ENCODE measurements at regions not wholly inside any gene's neighbourhood (a gene's known extent, or its start where the extent isn't known, plus 50 kb on each side); places are given as distances from the start of the nearest gene placed in this dataset.

GRCh38 chrX:139204898-139205667 lies 325.5 kb upstream of the F9 start:
- ChIA-PET CTCF (ENCODE audit: low intra/inter-chr PET ratio, low total read pairs) (no interaction called here), POLR2A (no interaction called here)

More at GRCh38 chrX:139204898-139205667, 325.5 kb upstream of the F9 start:
- H3K79me2 ChIP-seq (ENCODE audit: insufficient read depth, low read length), result no peaks in the 10 kb centered on the region
- BruUV-seq (replicated peaks), result no TSS peak
- in situ Hi-C loops (cut with HindIII; ENCODE audit: extremely low pct_ligation_motif_present, low pct_unique_long_range_greater_than_20kb) (no loop called here), intact Hi-C loops (cut with micrococcal nuclease; ENCODE audit: unreplicated experiment) (no loop called here)
- no peak overlapping the region for H2AFZ ChIP-seq (ENCODE audit: low read length)
- no peaks in the 10 kb centered on the region; a peak in 1 of 5 replicates for H3K27me3 ChIP-seq (ENCODE audit: control insufficient read depth in 1 of 2, insufficient read depth in 2 of 2, low read length in 2 of 2)
- FAIRE-seq (no peak), DNase-seq (ENCODE audit: low spot score) (no peak), ATAC-seq (peak; percentile 75)
- 0 out of 6 replicates have a peak overlapping the region, but pooled peaks of 1 of the 3 experiments have one; percentile 13 for H3K4me3 ChIP-seq (replicated peaks in 1 of 3; ENCODE audit: insufficient read depth in 1 of 3, low read depth in 2 of 3, low read length in 3 of 3)
- no peak overlapping the region for H3K9ac ChIP-seq (ENCODE audit: insufficient read depth, low read depth, low read length)
- H3K4me1 ChIP-seq (ENCODE audit: insufficient read depth, low read length), result no peaks in the 10 kb centered on the region
- H4K20me1 ChIP-seq (ENCODE audit: insufficient read depth, low read length), result no peaks in the 10 kb centered on the region
- 52% methylated on average over 9 of the region's 58 CpGs for WGBS (ENCODE audit: low lambda C conversion rate)
- no peak for TF ChIP-seq RCOR2 (CRISPR knock-in tag; IDR thresholded peaks at IDR 0.05)
- no peak for TF ChIP-seq ETS1 (CRISPR knock-in tag; IDR thresholded peaks at IDR 0.05)
- TF ChIP-seq ZNF766 (CRISPR knock-in tag; IDR thresholded peaks at IDR 0.05; ENCODE audit: borderline replicate concordance), result no peak
- TF ChIP-seq ZBTB42 (CRISPR knock-in tag; IDR thresholded peaks at IDR 0.05), result no peak
- no peak for TF ChIP-seq ELF1 (CRISPR knock-in tag; IDR thresholded peaks at IDR 0.05)
- TF ChIP-seq SNAPC2 (CRISPR knock-in tag; IDR thresholded peaks at IDR 0.05), result no peak
- no peak for TF ChIP-seq ZSCAN29 (CRISPR knock-in tag; conservative IDR thresholded peaks at IDR 0.05)
- TF ChIP-seq, protein P1, sequence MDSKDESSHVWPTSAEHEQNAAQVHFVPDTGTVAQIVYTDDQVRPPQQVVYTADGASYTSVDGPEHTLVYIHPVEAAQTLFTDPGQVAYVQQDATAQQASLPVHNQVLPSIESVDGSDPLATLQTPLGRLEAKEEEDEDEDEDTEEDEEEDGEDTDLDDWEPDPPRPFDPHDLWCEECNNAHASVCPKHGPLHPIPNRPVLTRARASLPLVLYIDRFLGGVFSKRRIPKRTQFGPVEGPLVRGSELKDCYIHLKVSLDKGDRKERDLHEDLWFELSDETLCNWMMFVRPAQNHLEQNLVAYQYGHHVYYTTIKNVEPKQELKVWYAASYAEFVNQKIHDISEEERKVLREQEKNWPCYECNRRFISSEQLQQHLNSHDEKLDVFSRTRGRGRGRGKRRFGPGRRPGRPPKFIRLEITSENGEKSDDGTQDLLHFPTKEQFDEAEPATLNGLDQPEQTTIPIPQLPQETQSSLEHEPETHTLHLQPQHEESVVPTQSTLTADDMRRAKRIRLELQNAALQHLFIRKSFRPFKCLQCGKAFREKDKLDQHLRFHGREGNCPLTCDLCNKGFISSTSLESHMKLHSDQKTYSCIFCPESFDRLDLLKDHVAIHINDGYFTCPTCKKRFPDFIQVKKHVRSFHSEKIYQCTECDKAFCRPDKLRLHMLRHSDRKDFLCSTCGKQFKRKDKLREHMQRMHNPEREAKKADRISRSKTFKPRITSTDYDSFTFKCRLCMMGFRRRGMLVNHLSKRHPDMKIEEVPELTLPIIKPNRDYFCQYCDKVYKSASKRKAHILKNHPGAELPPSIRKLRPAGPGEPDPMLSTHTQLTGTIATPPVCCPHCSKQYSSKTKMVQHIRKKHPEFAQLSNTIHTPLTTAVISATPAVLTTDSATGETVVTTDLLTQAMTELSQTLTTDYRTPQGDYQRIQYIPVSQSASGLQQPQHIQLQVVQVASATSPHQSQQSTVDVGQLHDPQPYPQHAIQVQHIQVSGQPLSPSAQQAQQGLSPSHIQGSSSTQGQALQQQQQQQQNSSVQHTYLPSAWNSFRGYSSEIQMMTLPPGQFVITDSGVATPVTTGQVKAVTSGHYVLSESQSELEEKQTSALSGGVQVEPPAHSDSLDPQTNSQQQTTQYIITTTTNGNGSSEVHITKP (CRISPR knock-in tag; IDR thresholded peaks at IDR 0.05; ENCODE audit: low read depth), result no peak
- no peak for TF ChIP-seq ZNF138 (CRISPR knock-in tag; IDR thresholded peaks at IDR 0.05; ENCODE audit: low read depth)
- TF ChIP-seq ZNF326 (CRISPR knock-in tag; IDR thresholded peaks at IDR 0.05; ENCODE audit: borderline replicate concordance), result no peak
- no peak for TF ChIP-seq RBM39 (IDR thresholded peaks at IDR 0.05; ENCODE audit: low read depth, low read length, poor library complexity, severe bottlenecking)
- no peak for TF ChIP-seq CBX1 (IDR thresholded peaks at IDR 0.05; ENCODE audit: low read depth)
- TF ChIP-seq LBX2 (CRISPR knock-in tag; IDR thresholded peaks at IDR 0.05; ENCODE audit: borderline replicate concordance), result no peak
- no peak for TF ChIP-seq POLR2A (IDR thresholded peaks at IDR 0.05; ENCODE audit: insufficient read depth in 1 of 2, low read depth in 2 of 2, low read length in 2 of 2)
- TF ChIP-seq KAT8 (CRISPR knock-in tag; IDR thresholded peaks at IDR 0.05), result no peak
- TF ChIP-seq, protein P2, sequence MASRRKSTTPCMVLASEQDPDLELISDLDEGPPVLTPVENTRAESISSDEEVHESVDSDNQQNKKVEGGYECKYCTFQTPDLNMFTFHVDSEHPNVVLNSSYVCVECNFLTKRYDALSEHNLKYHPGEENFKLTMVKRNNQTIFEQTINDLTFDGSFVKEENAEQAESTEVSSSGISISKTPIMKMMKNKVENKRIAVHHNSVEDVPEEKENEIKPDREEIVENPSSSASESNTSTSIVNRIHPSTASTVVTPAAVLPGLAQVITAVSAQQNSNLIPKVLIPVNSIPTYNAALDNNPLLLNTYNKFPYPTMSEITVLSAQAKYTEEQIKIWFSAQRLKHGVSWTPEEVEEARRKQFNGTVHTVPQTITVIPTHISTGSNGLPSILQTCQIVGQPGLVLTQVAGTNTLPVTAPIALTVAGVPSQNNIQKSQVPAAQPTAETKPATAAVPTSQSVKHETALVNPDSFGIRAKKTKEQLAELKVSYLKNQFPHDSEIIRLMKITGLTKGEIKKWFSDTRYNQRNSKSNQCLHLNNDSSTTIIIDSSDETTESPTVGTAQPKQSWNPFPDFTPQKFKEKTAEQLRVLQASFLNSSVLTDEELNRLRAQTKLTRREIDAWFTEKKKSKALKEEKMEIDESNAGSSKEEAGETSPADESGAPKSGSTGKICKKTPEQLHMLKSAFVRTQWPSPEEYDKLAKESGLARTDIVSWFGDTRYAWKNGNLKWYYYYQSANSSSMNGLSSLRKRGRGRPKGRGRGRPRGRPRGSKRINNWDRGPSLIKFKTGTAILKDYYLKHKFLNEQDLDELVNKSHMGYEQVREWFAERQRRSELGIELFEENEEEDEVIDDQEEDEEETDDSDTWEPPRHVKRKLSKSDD (CRISPR knock-in tag; IDR thresholded peaks at IDR 0.05; ENCODE audit: low read depth), result no peak
- TF ChIP-seq ZNF235 (CRISPR knock-in tag; IDR thresholded peaks at IDR 0.05; ENCODE audit: borderline replicate concordance), result no peak
- no peak for TF ChIP-seq PLRG1 (conservative IDR thresholded peaks at IDR 0.05)
- H3K27ac ChIP-seq (ENCODE audit: extremely low read length, insufficient read depth, low read length), result no peak overlapping the region
- H3K9me3 ChIP-seq (ENCODE audit: low read length), result no peaks in the 10 kb centered on the region
- H3K4me2 ChIP-seq (ENCODE audit: low read depth, low read length), result no peak overlapping the region
- no peaks in the 10 kb centered on the region for H3K36me3 ChIP-seq (replicated peaks in 1 of 2; ENCODE audit: control insufficient read depth in 1 of 2, insufficient read depth in 2 of 2, low read length in 2 of 2)

Measured in HepG2 (cell line).